Prostate gland (tissue), 2 donors: ENCODE measurements at regions not wholly inside any gene's neighbourhood (a gene's known extent, or its start where the extent isn't known, plus 50 kb on each side); places are given as distances from the start of the nearest gene placed in this dataset.

Experiments
- DNase-seq: peaks from one replicate; pipeline ENCODE4 v3.0.0-alpha.2; 2019; ENCODE audit warnings: low spot score
- H3K27ac ChIP-seq, 2 donors: fragments of 200-600 bp; sonication (generic); 2 replicates each; pipeline ENCODE4 v1.5.1; 2017 to 2019
- H3K27me3 ChIP-seq: fragments of 200-600 bp; sonication (generic); replicated peaks from 2 replicates; pipeline ENCODE4 v1.5.1; 2019; ENCODE audit not compliant: insufficient read depth
- H3K36me3 ChIP-seq, 2 donors: fragments of 200-600 bp; sonication (generic); 1 replicate in 1 of 2; 2 replicates in 1 of 2; pipeline versions ENCODE4 v1.5.1 to v1.8.1; 2017 to 2019
- H3K4me1 ChIP-seq: fragments of 200-600 bp; sonication (generic); replicated peaks from 2 replicates; pipeline ENCODE4 v1.5.1; 2019
- H3K4me3 ChIP-seq, 2 donors: fragments of 200-600 bp; sonication (generic); 2 replicates each; pipeline ENCODE4 v1.5.1; 2017 to 2019
- H3K9me3 ChIP-seq: fragments of 200-600 bp; sonication (generic); 2 replicates; pipeline ENCODE4 v1.5.1; 2017
- CTCF ChIP-seq, 4 experiments: fragments of 200-600 bp in 2 of 4; fragments of 450-650 bp in 2 of 4; sonication (generic) in 2 of 4; IDR thresholded peaks; 1 replicate in 3 of 4; 2 replicates in 1 of 4; pipeline ENCODE4 v1.5.1; 2016 to 2019; ENCODE audit warnings: antibody characterized with exemption in 4 of 4, mild to moderate bottlenecking in 2 of 4, moderate library complexity in 2 of 4
- POLR2A ChIP-seq: fragments of 450-650 bp; IDR thresholded peaks from one replicate; pipeline ENCODE4 v1.6.1; 2016; ENCODE audit warnings: antibody characterized with exemption, mild to moderate bottlenecking
- POLR2AphosphoS5 ChIP-seq: sonication (generic); formaldehyde crosslinking; IDR thresholded peaks from one replicate; pipeline ENCODE4 v1.6.1; 2017; ENCODE audit warnings: antibody characterized with exemption
- WGBS: methylation state at CpG from one replicate; pipeline ENCODE4 v1.1.5; 2018; 5-methylcytosine and 5-hydroxymethylcytosine counted together
- intact Hi-C: fragments of 100-400 bp; cut with DNase I; formaldehyde crosslinking; loops from one replicate; pipeline ENCODE4 v1.14.2; 2022

- TF ChIP-seq CTCF (IDR thresholded peaks at IDR 0.05), result no peak
- DNase-seq, result no peak
- WGBS, result 34% methylated on average over 4 of the region's 4 CpGs
- H3K27ac ChIP-seq, result no peak overlapping the region
- no peaks in the 10 kb centered on the region for H3K27me3 ChIP-seq
- no peak overlapping the region for H3K4me3 ChIP-seq
- no peaks in the 10 kb centered on the region for H3K36me3 ChIP-seq
- H3K4me1 ChIP-seq, result no peaks in the 10 kb centered on the region
- no peaks in the 10 kb centered on the region for H3K9me3 ChIP-seq
- intact Hi-C loops, result no loop called here
These were observed 818.7 kb downstream of the BCL11A start for GRCh38 chr2:59734743-59735142.

- DNase-seq, result no peak
- H3K36me3 ChIP-seq, result no peaks in the 10 kb centered on the region
These were observed 819.5 kb downstream of the BCL11A start for GRCh38 chr2:59733970-59734369.

GRCh38 chr2:59733567-59733930 lies 819.9 kb downstream of the BCL11A start:
- no peak for DNase-seq
- 84% methylated on average over 2 of the region's 2 CpGs for WGBS
- H3K4me1 ChIP-seq, result no peaks in the 10 kb centered on the region
- no peak for TF ChIP-seq POLR2A
- no peak for TF ChIP-seq CTCF (IDR thresholded peaks at IDR 0.05)
- no peak for TF ChIP-seq POLR2AphosphoS5
- H3K27me3 ChIP-seq, result no peaks in the 10 kb centered on the region
- no peak overlapping the region for H3K4me3 ChIP-seq
- no peaks in the 10 kb centered on the region for H3K9me3 ChIP-seq
- H3K27ac ChIP-seq, result no peak overlapping the region
- no peaks in the 10 kb centered on the region for H3K36me3 ChIP-seq
- intact Hi-C loops, result no loop called here

More at GRCh38 chr2:59733970-59734369, 819.5 kb downstream of the BCL11A start:
- no peaks in the 10 kb centered on the region for H3K4me1 ChIP-seq
- no peak overlapping the region for H3K27ac ChIP-seq
- H3K27me3 ChIP-seq, result no peaks in the 10 kb centered on the region
- H3K9me3 ChIP-seq, result no peaks in the 10 kb centered on the region
- H3K4me3 ChIP-seq, result no peak overlapping the region
- intact Hi-C loops, result no loop called here
- WGBS, result 81% methylated on average over 3 of the region's 3 CpGs
- TF ChIP-seq CTCF (IDR thresholded peaks at IDR 0.05), result no peak
- TF ChIP-seq POLR2AphosphoS5, result no peak
- TF ChIP-seq POLR2A, result no peak

- intact Hi-C loops, result no loop called here
- DNase-seq, result no peak
These were observed 820.4 kb downstream of the BCL11A start for GRCh38 chr2:59732871-59733566.

More at GRCh38 chr2:59732871-59733566, 820.4 kb downstream of the BCL11A start:
- Histone ChIP-seq H3K36me3 (no peaks in the 10 kb centered on the region), H3K4me1 (no peaks in the 10 kb centered on the region), H3K27me3 (no peaks in the 10 kb centered on the region), H3K4me3 (no peak overlapping the region), H3K9me3 (no peaks in the 10 kb centered on the region), H3K27ac (no peak overlapping the region)
- WGBS, result 82% methylated on average over 15 of the region's 15 CpGs
- TF ChIP-seq CTCF (IDR thresholded peaks at IDR 0.05) (no peak), POLR2AphosphoS5 (no peak), POLR2A (no peak)
